Body of pancreas (tissue), 4 donors: ENCODE measurements at regions not wholly inside any gene's neighbourhood (a gene's known extent, or its start where the extent isn't known, plus 50 kb on each side); places are given as distances from the start of the nearest gene placed in this dataset.

Source experiments
- ATAC-seq: fragments of 150-250 bp; one replicate; pipeline ENCODE4 v1.9.1; 2016
- DNase-seq, 4 donors: peaks; one replicate each; pipeline ENCODE4 v3.0.0-alpha.2; 2019
- H3K27ac ChIP-seq, 4 donors: fragments of 200-600 bp; sonication (generic); 1 replicate in 3 of 4; 2 replicates in 1 of 4; pipeline versions ENCODE4 v1.5.1 to v1.6.1; 2016 to 2019; ENCODE audit warnings: mild to moderate bottlenecking in 1 of 4, mixed read lengths in 1 of 4, moderate library complexity in 1 of 4
- H3K27me3 ChIP-seq, 2 donors: fragments of 200-600 bp; sonication (generic); one replicate each; pipeline ENCODE4 v1.6.0; 2016; ENCODE audit warnings: mild to moderate bottlenecking in 1 of 2
- H3K36me3 ChIP-seq, 2 donors: fragments of 200-600 bp; sonication (generic); replicated peaks in 1 of 2; 2 replicates each; pipeline ENCODE4 v1.5.1; 2016; ENCODE audit warnings: low read depth in 2 of 2; ENCODE audit not compliant: insufficient read depth in 1 of 2
- H3K4me1 ChIP-seq: fragments of 200-600 bp; sonication (generic); one replicate; pipeline ENCODE4 v1.6.0; 2016
- H3K4me3 ChIP-seq, 2 donors: fragments of 200-600 bp; sonication (generic); 1 replicate in 1 of 2; 2 replicates in 1 of 2; pipeline ENCODE4 v1.5.1; 2016 to 2019
- H3K9me3 ChIP-seq, 3 donors: fragments of 200-600 bp; sonication (generic); 1 replicate in 2 of 3; 2 replicates in 1 of 3; pipeline ENCODE4 v1.5.1; 2016
- POLR2A ChIP-seq, 3 donors: fragments of 450-650 bp; IDR thresholded peaks; one replicate each; pipeline ENCODE4 v1.6.1; 2016; ENCODE audit warnings: antibody characterized with exemption in 3 of 3, mild to moderate bottlenecking in 2 of 3
- WGBS, 2 donors: methylation state at CpG; one replicate each; pipeline ENCODE4 v1.1.5; 2017; 5-methylcytosine and 5-hydroxymethylcytosine counted together
- intact Hi-C: fragments of 100-400 bp; cut with DNase I; formaldehyde crosslinking; loops from one replicate; pipeline ENCODE4 v1.15.1; 2023
- TF ChIP-seq, protein P1 (sequence below), 7 experiments: fragments of 450-650 bp in 4 of 7; fragments of 200-600 bp in 3 of 7; sonication (generic) in 3 of 7; IDR thresholded peaks; one replicate each; pipeline ENCODE4 v1.5.1; 2016 to 2019; ENCODE audit warnings: antibody characterized with exemption in 7 of 7

DNA sequence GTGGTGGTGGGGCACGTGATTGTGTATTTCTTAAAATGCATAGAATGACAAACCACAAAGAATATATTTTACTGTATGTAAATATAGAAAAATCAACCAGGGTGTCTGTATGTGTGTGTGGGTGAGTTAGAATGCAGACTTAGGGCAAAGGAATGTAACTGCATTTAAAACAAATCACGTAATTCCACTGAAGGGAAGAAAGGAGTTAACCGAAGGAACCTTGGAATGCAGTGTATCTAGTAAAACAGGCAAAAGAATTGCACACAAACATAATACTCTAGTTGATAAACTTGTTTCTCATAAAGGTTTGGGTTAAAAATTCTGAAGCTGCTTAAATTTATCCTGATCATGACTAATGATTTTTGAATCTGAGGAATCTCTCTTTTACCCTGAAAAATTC, 134.9 kb downstream of the ADRA2A start:
- Histone ChIP-seq H3K27ac (no peak overlapping the region), H3K4me3 (no peak overlapping the region)

DNA sequence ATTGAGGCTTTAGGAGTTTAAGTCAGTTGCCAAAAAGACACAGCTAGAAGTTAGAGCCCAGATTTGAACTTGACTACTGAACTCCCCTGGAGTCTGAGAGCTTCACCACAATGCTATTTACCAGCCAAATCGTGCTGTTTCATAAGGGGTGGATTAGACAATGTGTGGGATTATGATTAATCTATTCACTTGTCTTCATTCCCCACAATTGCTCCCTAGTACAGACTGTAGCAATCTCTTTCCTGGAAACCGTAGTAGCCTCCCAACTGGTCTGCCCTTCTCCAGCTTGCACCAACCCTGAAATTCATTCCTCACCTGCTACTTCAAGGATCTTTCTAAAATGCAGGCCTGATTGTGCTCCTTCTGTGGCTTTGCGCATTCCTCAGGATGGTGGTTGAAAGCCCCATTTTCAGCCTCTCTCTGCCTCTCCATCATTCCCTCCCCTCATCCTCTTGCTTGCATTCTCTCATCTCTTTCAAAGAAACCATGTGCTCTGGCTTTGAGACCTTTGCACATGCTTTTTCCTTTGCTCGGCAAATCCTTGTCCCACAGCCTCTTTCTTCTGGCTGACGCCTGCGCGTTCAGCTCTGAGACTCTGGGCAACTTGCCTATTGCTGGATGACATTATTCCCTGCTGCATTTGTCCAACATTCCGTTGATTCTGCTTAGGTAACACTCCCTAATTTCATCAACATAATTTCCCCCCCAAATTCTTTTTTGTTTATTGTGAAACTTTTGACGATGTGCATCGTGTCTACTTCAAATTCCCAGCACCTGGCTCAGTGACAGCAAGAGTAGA, 145.1 kb downstream of the ADRA2A start:
- peak in 1 of 4 donors; percentile 14 for DNase-seq
- WGBS, 2 donors = 66 to 78% methylated on average over 10 of the region's 10 CpGs
- no peak overlapping the region for H3K27ac ChIP-seq
- H3K4me3 ChIP-seq = no peak overlapping the region
- intact Hi-C loops = no loop called here
- no peak for ATAC-seq
- H3K9me3 ChIP-seq = no peaks in the 10 kb centered on the region
- H3K36me3 ChIP-seq = no peaks in the 10 kb centered on the region
- no peaks in the 10 kb centered on the region for H3K27me3 ChIP-seq
- no peaks in the 10 kb centered on the region for H3K4me1 ChIP-seq
- no peak for TF ChIP-seq POLR2A (IDR thresholded peaks at IDR 0.05)
- TF ChIP-seq, protein P1, sequence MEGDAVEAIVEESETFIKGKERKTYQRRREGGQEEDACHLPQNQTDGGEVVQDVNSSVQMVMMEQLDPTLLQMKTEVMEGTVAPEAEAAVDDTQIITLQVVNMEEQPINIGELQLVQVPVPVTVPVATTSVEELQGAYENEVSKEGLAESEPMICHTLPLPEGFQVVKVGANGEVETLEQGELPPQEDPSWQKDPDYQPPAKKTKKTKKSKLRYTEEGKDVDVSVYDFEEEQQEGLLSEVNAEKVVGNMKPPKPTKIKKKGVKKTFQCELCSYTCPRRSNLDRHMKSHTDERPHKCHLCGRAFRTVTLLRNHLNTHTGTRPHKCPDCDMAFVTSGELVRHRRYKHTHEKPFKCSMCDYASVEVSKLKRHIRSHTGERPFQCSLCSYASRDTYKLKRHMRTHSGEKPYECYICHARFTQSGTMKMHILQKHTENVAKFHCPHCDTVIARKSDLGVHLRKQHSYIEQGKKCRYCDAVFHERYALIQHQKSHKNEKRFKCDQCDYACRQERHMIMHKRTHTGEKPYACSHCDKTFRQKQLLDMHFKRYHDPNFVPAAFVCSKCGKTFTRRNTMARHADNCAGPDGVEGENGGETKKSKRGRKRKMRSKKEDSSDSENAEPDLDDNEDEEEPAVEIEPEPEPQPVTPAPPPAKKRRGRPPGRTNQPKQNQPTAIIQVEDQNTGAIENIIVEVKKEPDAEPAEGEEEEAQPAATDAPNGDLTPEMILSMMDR (IDR thresholded peaks at IDR 0.05) = no peak

More for the DNA sequence above, 134.9 kb downstream of the ADRA2A start:
- ATAC-seq (no peak), DNase-seq (no peak)
- Histone ChIP-seq H3K27me3 (no peaks in the 10 kb centered on the region), H3K9me3 (no peaks in the 10 kb centered on the region), H3K36me3 (no peaks in the 10 kb centered on the region), H3K4me1 (peaks cover 5% of the 10 kb centered on the region)
- TF ChIP-seq POLR2A (IDR thresholded peaks at IDR 0.05) = no peak
- TF ChIP-seq, protein P1 (IDR thresholded peaks at IDR 0.05) = no peak
- intact Hi-C loops = no loop called here
- 83 to 84% methylated on average over 3 of the region's 3 CpGs for WGBS, 2 donors

DNA sequence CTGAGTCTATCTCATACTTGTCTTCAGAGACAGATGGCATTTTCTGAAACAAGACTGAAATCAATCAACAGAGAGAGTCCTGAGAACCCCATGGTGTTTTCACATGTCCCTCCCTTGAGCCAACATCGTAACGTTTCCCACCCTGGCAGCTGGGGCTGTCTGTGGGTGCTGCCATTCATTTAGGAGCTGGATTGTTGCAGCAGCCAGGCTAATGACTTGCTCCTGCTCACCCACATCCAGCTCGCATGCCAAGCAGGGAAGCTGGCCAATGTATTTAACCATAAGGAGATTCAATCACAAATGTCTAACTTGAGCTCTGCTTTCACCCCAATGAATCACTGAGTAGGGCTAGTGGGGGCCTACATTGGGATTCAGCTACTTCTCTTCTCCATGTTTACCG, 146.1 kb downstream of the ADRA2A start:
- no peak overlapping the region for H3K27ac ChIP-seq
- WGBS, 2 donors = 74 to 78% methylated on average over 4 of the region's 4 CpGs
- no peaks in the 10 kb centered on the region for H3K27me3 ChIP-seq
- no peaks in the 10 kb centered on the region for H3K4me1 ChIP-seq
- no peak for ATAC-seq
- DNase-seq = no peak
- H3K4me3 ChIP-seq = no peak overlapping the region
- no peak for TF ChIP-seq POLR2A (IDR thresholded peaks at IDR 0.05)
- TF ChIP-seq, protein P1 (IDR thresholded peaks at IDR 0.05) = no peak
- intact Hi-C loops = no loop called here
- no peaks in the 10 kb centered on the region for H3K36me3 ChIP-seq
- no peaks in the 10 kb centered on the region for H3K9me3 ChIP-seq

DNA sequence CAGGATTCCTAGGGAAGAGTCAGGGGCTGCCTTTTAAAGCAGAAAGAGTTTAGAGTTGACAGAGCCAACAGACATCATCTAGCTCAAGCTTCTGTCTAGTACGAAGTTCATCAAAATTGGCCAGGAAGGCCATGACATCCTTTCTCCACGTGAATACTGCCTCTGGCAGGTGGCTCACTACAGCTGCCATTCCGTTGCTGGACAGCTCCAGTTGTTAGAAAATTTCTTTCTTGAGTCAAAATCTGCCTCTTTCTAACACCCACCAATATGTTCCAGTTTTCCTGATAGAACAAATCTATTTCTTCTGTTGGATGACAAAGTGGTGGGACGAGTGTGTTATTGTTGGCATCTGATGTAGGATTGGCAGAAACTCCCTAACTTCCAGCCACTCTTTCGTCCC, 154.9 kb downstream of the ADRA2A start:
- Histone ChIP-seq H3K4me3 (no peak overlapping the region), H3K27ac (no peak overlapping the region), H3K36me3 (no peaks in the 10 kb centered on the region), H3K27me3 (no peaks in the 10 kb centered on the region), H3K4me1 (no peaks in the 10 kb centered on the region), H3K9me3 (no peaks in the 10 kb centered on the region)
- DNase-seq = no peak
- 30 to 31% methylated on average over 5 of the region's 5 CpGs for WGBS, 2 donors
- ATAC-seq = no peak
- TF ChIP-seq, protein P1 (IDR thresholded peaks at IDR 0.05) = no peak
- no peak for TF ChIP-seq POLR2A (IDR thresholded peaks at IDR 0.05)
- intact Hi-C loops = no loop called here

DNA sequence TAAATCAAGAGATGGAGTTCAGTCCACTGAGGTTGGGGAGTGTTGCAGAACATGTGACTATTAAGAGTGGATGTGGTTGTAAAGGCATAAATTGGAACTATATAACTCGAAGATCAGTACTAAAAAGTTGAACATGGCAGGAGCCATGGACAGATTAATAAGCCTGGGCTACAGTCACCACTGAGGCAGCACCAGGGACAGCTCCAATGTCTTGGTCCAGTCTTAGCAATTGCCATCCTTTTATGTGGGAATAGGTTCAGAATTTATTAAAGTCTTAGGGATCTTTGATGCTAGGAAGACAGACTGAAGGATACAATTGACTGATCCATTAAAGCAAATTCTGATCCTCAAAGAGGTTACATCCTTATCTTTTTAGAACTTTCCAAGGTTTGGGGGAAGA, 156.6 kb downstream of the ADRA2A start:
- ATAC-seq (no peak), DNase-seq (no peak)
- H3K27ac ChIP-seq = no peak overlapping the region
- H3K4me3 ChIP-seq = no peak overlapping the region
- TF ChIP-seq, protein P1 (IDR thresholded peaks at IDR 0.05) = no peak
- no peak for TF ChIP-seq POLR2A (IDR thresholded peaks at IDR 0.05)
- no peaks in the 10 kb centered on the region for H3K9me3 ChIP-seq
- H3K36me3 ChIP-seq = no peaks in the 10 kb centered on the region
- intact Hi-C loops = no loop called here
- H3K27me3 ChIP-seq = no peaks in the 10 kb centered on the region
- no peaks in the 10 kb centered on the region for H3K4me1 ChIP-seq
- WGBS, 2 donors = 33% methylated on average over 1 of the region's 1 CpG
